ENCODE measurements at regions not wholly inside any gene's neighbourhood (a gene's known extent, or its start where the extent isn't known, plus 50 kb on each side); places are given as distances from the start of the nearest gene placed in this dataset.

GRCh38 chr1:78408810-78409209 is 82.0 kb upstream of the PTGFR start:
- H3K4me3 Mint-ChIP-seq, result no peak overlapping the region
- H3K36me3 Mint-ChIP-seq, result no peaks in the 10 kb centered on the region
- no peak for DNase-seq (ENCODE audit: extremely low spot score, unreplicated experiment)
- H3K27ac Mint-ChIP-seq, result no peak overlapping the region
- peaks cover 4% of the 10 kb centered on the region for H3K27me3 Mint-ChIP-seq
- H3K9me3 Mint-ChIP-seq, result peaks cover 6% of the 10 kb centered on the region
- no peak for TF ChIP-seq CTCF (conservative IDR thresholded peaks at IDR 0.05)
- no peaks in the 10 kb centered on the region for H3K4me1 Mint-ChIP-seq (ENCODE audit: unreplicated experiment)

- TF ChIP-seq CTCF (conservative IDR thresholded peaks at IDR 0.05), result no peak
- Mint-ChIP-seq H3K9me3 (peaks cover 6% of the 10 kb centered on the region), H3K27me3 (peaks cover 4% of the 10 kb centered on the region), H3K36me3 (no peaks in the 10 kb centered on the region), H3K4me3 (no peak overlapping the region), H3K4me1 (ENCODE audit: unreplicated experiment) (no peaks in the 10 kb centered on the region), H3K27ac (no peak overlapping the region)
- DNase-seq (ENCODE audit: extremely low spot score, unreplicated experiment), result no peak
Measured at GRCh38 chr1:78410643-78411042, 80.1 kb upstream of the PTGFR start.

GRCh38 chr1:78411707-78412106 is 79.1 kb upstream of the PTGFR start:
- Mint-ChIP-seq H3K27ac (no peak overlapping the region), H3K27me3 (peaks cover 4% of the 10 kb centered on the region), H3K36me3 (no peaks in the 10 kb centered on the region), H3K4me3 (no peak overlapping the region), H3K4me1 (ENCODE audit: unreplicated experiment) (no peaks in the 10 kb centered on the region), H3K9me3 (peaks cover 6% of the 10 kb centered on the region)
- no peak for TF ChIP-seq CTCF (conservative IDR thresholded peaks at IDR 0.05)
- no peak for DNase-seq (ENCODE audit: extremely low spot score, unreplicated experiment)

GRCh38 chr1:78415165-78415564 is 75.6 kb upstream of the PTGFR start:
- H3K27ac Mint-ChIP-seq, result no peak overlapping the region
- TF ChIP-seq CTCF (conservative IDR thresholded peaks at IDR 0.05), result no peak
- H3K4me3 Mint-ChIP-seq, result no peak overlapping the region
- DNase-seq (ENCODE audit: extremely low spot score, unreplicated experiment), result no peak
- peaks cover 4% of the 10 kb centered on the region for H3K27me3 Mint-ChIP-seq
- H3K4me1 Mint-ChIP-seq (ENCODE audit: unreplicated experiment), result no peaks in the 10 kb centered on the region
- peaks cover 6% of the 10 kb centered on the region for H3K9me3 Mint-ChIP-seq
- H3K36me3 Mint-ChIP-seq, result no peaks in the 10 kb centered on the region

- H3K36me3 Mint-ChIP-seq, result no peaks in the 10 kb centered on the region
- no peaks in the 10 kb centered on the region for H3K4me1 Mint-ChIP-seq (ENCODE audit: unreplicated experiment)
- DNase-seq (ENCODE audit: extremely low spot score, unreplicated experiment), result no peak
- no peak for TF ChIP-seq CTCF (conservative IDR thresholded peaks at IDR 0.05)
- H3K4me3 Mint-ChIP-seq, result no peak overlapping the region
- H3K9me3 Mint-ChIP-seq, result no peaks in the 10 kb centered on the region
- H3K27me3 Mint-ChIP-seq, result no peaks in the 10 kb centered on the region
- H3K27ac Mint-ChIP-seq, result no peak overlapping the region
Measured at GRCh38 chr1:78419309-78419708, 71.5 kb upstream of the PTGFR start.

- no peak overlapping the region for H3K27ac Mint-ChIP-seq
- no peaks in the 10 kb centered on the region for H3K4me1 Mint-ChIP-seq (ENCODE audit: unreplicated experiment)
- H3K4me3 Mint-ChIP-seq, result no peak overlapping the region
- no peak for TF ChIP-seq CTCF (conservative IDR thresholded peaks at IDR 0.05)
- no peaks in the 10 kb centered on the region for H3K27me3 Mint-ChIP-seq
- H3K36me3 Mint-ChIP-seq, result no peaks in the 10 kb centered on the region
- DNase-seq (ENCODE audit: extremely low spot score, unreplicated experiment), result no peak
- no peaks in the 10 kb centered on the region for H3K9me3 Mint-ChIP-seq
Measured at GRCh38 chr1:78420181-78420580, 70.6 kb upstream of the PTGFR start.

Data from type B pancreatic cell (in vitro differentiated cells).